ENCODE measurements at regions not wholly inside any gene's neighbourhood (a gene's known extent, or its start where the extent isn't known, plus 50 kb on each side); places are given as distances from the start of the nearest gene placed in this dataset.

- TF ChIP-seq CTCF (IDR thresholded peaks at IDR 0.05) (no peak), EZH2 (IDR thresholded peaks at IDR 0.05) (no peak)
These were observed 393.8 kb downstream of the PLK2 start for GRCh38 chr5:58066076-58066475.
